GM21737 (cell line): ENCODE measurements at regions not wholly inside any gene's neighbourhood (a gene's known extent, or its start where the extent isn't known, plus 50 kb on each side); places are given as distances from the start of the nearest gene placed in this dataset.

Source experiments
- ATAC-seq: cut with Tn5 transposase; IDR thresholded peaks from one replicate; pipeline ENCODE4 v1.9.1; 2021; ENCODE audit warnings: mild to moderate bottlenecking, moderate library complexity; ENCODE audit not compliant: unreplicated experiment

DNA sequence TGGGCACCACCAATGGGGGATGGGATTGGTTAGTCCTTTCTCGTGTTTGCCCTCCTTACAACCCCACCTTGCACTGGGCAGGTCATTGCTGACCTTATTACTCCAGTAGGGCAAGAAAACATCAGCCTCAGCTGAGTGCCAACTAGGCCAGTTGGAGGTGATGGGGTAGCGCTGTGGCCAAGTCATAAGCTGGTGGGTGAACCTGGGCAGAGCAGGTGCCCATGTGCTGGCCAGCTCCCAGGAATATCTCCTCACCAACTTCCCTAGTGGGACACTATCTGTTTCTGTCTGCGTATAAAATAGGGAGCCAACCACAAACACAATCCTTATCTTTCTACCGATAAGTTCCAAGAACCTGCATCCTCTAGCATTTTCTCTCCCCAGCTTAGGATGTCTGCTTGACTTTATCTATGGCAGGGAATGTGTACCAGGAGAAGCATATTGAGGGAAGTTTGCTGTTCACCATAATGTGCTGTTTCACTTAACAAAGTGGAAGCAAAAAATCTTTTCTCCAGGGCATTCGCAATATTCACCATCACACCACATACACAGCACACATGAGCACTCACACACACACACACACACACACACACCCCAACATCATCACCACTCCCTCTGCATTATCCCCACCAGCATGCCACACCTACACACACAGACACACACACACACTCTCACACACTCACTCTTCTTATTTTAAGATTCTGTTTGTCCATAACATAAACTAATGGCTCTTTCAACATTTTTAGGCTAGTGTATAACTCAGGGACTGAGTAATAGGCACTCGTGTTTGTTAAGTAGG is 390.0 kb downstream of the ENC1 start:
- ATAC-seq: no peak

GRCh38 chr5:74248576-74248975 is 392.0 kb downstream of the ENC1 start:
- ATAC-seq: no peak

DNA sequence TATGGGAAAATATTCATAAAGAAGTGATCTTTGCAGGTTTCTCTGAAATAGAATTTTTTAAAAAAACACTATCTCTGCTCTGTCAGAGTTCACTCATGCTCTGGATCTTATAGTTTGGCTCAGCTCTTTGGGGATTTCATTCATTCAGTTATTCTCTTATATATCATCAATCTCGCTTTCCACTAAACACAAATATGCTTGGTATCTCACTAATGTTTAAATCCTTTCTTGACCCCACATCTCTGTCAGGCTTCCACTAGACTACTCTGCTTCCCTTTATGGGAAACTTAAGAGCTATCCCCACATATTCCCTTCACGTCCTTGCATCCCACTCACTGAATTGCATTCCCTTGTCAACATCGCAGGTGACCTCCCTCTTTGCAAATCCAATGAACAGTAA is 396.1 kb downstream of the ENC1 start:
- ATAC-seq: no peak

DNA sequence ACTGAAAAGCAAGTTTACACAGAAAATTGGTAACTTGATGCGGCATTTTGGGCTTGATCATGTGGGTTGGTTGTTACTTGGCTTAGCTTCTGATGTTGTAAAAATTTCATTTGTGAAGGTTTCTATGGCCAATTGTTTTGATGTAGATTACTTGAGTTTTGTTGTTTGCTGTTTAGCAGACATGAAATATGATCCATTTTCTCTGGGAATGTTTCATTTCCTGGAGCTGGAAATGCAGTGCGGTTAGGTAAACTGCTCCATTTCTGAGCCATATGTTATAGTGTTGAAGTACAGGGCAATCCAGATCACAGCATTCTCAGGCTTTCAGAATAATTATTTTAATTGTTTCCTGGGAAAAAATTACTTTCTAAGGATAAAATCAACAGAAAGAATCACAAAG is 396.9 kb downstream of the ENC1 start:
- ATAC-seq: no peak

GRCh38 chr5:74242516-74242915 is 398.0 kb downstream of the ENC1 start:
- no peak for ATAC-seq

DNA sequence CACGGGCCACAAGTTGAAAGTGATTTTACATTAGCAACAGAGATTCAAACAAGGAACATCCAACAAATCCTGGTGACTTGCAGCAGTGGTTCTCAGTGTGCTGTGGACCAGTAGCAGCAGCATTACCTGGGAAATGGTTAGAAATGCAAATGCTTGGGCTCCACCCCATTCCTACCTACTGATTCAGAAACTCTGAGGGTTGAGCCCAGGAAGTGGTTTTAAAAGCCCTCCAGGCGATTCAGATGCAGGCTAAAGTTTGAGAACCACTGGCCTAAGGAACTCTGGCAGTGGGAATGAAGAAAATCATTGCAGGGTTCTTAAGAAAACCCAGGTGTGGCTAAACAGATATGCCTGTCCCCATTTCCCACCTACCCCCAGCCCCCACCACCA is 398.8 kb downstream of the ENC1 start:
- no peak for ATAC-seq

DNA sequence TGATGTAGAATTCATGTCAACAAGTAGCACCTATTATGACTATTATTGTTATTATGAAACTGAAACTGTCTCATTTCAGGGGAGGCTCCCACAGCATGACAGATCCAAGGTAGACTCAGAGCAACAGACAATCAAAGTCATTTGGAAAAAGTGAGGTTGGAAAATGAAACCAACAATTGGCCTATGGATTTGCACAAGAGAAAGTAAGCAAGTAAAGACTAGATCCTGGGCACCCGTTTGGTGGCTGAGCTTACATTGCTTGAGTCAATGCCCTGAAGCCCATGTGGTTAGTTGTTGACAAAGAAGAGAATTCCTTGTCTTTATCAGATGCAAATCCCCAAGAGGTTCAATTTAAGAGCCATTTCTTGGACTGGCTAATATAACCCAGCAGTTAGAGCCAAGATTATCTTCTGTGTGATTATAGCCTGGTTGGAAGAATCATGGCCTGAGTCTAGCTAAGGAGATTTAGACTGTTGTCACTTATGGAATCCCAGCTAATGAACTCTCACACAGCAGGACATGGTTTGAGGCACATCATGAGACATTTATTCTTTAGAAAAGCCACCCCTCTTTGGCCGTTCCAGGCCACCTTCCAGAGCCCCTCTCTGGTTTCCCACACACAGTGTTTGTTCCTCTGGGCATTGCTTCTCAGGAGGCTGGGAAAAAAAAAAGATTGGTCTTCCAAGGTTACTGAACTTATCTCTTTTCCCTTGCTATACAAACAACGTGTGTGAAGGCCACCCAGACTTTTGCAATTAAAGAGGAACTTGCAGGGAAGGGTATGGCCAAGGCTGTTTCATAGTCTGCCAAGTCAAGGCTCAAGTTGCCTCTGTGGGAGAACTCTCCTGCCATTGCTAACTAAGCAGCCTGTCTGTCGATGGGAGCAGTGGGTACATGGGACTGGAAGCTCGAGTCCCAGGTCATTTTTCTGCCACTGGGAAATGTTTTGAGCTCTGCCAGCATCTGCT is 399.5 kb downstream of the ENC1 start:
- no peak for ATAC-seq

- no peak for ATAC-seq
Measured at GRCh38 chr5:74239261-74239660, 401.3 kb downstream of the ENC1 start.

DNA sequence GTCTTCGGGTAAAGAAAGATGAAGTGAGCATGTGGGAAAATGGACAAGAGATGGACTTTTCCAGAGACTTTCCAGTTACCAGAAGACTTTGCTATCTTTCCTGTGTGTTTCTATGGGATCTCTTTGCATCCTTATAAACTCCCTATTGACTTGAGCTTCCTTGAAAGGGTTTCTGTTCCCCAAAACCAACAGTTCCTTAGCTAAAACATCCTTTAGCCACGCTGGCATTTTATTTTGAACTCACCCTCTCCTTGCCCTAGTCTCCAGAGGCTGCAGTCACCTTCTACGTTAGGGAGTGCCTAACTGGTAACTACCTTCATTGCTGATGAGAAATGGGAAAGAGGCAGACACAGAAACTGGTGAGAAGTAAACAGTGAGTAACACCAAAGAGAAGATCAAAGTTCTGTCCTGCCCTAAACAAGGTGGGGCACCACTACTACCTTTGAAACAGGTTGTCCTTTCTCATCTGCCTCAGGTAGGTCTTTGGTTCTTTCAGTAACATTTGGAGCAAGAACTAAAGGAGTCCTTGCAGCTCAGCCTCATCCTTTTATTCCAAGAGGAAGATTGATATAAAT is 402.9 kb downstream of the ENC1 start:
- ATAC-seq: no peak

- ATAC-seq: no peak
Measured at GRCh38 chr5:74235552-74235951, 405.0 kb downstream of the ENC1 start.

- ATAC-seq: no peak
Measured at GRCh38 chr5:74233571-74233970, 407.0 kb downstream of the ENC1 start.

DNA sequence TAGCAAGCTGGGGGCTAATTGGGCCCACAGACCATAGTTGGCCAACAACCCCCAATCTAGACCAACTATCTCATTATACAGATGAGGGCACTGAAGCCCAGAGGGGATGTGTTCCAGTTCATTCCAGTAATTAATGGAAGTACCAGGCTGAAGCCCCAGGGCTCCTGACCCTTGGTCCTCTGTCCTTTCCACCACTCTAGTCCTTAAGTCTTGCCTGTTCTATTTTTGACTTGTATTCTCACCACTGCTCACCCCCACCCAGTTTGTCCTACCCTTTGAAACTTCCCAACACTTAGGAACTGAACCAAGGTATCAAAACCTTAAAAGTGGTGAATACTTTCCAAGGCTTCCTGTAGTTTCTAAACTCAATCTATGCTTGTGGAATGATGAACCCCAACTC is 407.4 kb downstream of the ENC1 start:
- ATAC-seq: no peak

DNA sequence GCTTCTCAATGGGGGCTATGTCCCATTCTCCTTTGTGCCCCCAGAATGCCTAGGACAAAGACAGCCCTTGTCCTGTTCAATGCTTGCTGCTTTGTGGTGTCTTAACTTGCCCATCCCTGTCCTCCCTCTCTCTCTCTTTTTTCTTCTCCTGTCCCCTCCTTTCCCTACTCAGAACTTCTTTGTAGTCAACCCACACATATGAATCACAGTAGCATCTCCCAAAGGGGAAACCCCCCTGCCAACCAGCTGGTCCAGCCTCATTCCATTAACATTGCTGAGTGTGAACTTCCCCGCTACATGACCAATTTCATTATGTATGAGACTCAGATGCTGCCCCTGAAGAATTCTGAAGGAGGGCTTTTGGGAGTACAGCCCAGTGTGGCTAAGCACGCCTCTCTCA is 408.3 kb downstream of the ENC1 start:
- ATAC-seq: no peak

DNA sequence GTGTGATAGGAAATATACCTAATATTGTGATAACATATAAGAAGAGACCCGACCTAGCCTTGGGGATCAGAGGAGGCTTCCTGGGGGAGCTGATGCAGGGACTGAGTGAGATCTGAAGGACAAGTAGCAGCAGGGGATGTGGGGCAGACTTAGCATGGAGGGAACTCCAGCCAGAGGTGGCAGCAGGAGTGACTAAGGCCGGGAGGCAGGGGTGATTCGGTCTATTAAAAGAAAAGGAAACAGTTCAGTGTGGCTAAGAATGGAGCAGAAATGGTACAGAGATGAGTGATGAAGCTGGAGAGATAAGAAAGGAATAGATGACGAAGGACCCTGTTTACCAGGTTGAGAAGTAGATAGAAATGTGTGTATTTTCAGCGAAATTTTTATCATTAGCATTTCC is 408.8 kb downstream of the ENC1 start:
- ATAC-seq: no peak

DNA sequence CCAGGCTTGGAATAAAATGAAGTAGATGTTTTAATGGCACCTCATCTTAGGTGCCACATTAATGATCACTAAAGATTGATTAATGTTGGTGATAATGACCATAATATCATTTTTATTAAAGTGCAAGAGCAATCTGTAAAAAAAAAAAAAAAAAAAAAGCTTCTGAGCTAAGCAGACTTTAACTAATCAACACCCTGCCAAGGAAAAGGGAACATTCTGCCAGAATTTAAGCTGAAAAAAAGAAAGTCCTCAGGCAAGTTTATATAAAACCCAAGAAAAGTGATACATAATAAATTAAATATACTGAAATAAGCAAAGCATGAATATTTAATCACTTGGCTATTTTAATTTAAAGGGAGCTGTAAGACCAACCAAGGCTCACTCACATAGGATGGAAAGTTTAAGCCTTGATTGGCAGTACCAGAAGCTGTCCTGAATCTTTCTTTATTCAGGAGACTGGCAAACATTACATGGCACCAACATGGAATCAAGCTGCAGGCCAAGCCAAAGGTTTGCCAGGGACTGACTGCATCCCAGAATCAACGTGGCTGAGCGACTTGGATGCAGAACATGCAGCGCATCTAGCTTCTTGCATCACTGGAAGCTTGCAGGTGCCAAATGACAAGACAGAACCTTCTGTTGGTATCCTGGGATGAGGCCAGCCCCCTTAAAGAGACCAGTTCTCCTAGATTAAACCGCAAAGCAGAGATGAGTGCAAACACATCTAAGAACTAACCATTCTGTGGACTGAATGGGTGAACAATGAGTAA is 413.6 kb downstream of the ENC1 start:
- ATAC-seq: no peak

- ATAC-seq: no peak
Measured at GRCh38 chr5:74225587-74225986, 414.9 kb downstream of the ENC1 start.

- no peak for ATAC-seq
Measured at GRCh38 chr5:74224331-74224730, 416.2 kb downstream of the ENC1 start.

GRCh38 chr5:74222806-74223205 is 417.7 kb downstream of the ENC1 start:
- ATAC-seq: no peak

GRCh38 chr5:74221413-74221812 is 419.1 kb downstream of the ENC1 start:
- no peak for ATAC-seq

- ATAC-seq: no peak
Measured at GRCh38 chr5:74216012-74216411, 424.5 kb downstream of the ENC1 start.

GRCh38 chr5:74212336-74212735 is 428.2 kb downstream of the ENC1 start:
- ATAC-seq: no peak
